HG03095 (cell line): ENCODE measurements at regions not wholly inside any gene's neighbourhood (a gene's known extent, or its start where the extent isn't known, plus 50 kb on each side); places are given as distances from the start of the nearest gene placed in this dataset.

Experiments used
- ATAC-seq: cut with Tn5 transposase; IDR thresholded peaks from one replicate; pipeline ENCODE4 v1.9.1; 2021; ENCODE audit warnings: moderate library complexity; ENCODE audit not compliant: unreplicated experiment

DNA sequence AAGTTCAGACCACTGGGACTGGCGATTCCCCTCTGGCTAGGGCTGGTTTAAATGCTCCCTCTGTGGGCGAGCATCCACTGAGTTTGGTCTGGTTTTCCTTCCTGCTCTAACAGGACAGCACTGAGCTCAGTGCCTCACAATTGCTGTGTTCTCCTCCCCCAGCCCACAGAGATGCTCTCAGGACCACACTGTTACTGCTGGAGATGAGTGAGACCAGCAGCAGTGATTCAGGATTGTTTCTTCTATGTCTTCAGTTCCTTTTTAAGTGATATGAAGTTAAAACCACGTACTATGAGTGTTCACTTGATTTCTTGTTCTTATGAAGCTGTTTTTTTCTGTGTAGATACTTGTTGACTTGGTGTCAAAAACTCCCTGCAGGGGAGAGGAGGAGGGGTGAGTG, 180.4 kb upstream of the COL8A1 start:
- ATAC-seq, result no peak

DNA sequence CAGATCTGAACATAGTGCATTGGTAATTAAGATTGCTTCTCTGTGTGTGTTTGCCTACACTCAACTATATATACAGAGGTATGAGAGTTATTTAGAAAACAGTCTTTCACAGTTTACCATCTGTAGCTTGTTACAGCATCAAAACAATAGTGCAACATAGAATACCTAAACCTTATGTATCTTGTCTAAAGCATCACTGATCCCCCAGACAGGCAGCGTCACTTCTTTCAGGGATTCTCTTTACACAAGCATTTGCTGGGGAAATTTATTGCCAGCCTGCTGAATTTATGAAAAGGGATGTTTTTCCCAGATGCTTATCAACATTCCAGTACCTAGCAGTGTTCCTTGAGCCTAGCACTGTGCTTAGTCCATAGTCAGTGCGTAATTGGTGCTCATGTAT, 195.8 kb upstream of the COL8A1 start:
- no peak for ATAC-seq

DNA sequence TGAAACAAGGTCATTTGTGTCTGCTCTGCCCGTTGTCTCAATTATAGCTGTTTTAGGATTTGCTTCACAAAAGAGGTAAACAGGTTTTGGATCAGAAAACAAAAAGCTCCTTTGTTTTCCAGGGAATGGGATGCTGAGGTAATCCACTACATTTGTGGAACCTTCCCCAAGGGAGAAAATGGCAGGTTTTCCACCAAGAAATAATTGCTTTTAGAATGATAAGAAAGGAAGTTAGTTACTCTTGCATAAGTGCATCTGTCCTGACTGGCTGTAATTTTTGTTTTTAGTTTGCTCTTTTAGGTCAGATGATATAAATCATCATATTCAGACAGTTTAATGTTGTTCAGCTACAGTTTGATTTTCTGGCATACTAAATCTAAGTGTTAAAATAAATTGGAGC, 198.5 kb upstream of the COL8A1 start:
- no peak for ATAC-seq

DNA sequence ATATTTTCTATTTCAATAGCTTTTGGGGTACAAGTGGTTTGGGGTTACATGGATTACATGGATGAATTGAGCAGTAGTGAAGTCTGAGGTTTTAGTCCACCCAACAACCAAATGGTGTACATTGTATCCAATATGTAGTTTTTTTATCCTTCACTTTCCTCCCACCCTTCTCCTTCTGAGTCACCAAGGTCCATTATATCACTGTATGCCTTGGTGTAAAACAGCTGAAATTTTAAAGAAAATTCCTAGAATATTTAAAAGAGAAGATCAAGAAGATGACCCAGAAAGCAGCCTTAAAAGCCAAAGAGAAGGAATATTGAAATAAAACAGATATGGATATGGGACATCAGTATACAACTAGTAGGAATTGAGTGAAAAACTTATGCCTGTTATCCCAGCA, 204.2 kb upstream of the COL8A1 start:
- ATAC-seq, result no peak

DNA sequence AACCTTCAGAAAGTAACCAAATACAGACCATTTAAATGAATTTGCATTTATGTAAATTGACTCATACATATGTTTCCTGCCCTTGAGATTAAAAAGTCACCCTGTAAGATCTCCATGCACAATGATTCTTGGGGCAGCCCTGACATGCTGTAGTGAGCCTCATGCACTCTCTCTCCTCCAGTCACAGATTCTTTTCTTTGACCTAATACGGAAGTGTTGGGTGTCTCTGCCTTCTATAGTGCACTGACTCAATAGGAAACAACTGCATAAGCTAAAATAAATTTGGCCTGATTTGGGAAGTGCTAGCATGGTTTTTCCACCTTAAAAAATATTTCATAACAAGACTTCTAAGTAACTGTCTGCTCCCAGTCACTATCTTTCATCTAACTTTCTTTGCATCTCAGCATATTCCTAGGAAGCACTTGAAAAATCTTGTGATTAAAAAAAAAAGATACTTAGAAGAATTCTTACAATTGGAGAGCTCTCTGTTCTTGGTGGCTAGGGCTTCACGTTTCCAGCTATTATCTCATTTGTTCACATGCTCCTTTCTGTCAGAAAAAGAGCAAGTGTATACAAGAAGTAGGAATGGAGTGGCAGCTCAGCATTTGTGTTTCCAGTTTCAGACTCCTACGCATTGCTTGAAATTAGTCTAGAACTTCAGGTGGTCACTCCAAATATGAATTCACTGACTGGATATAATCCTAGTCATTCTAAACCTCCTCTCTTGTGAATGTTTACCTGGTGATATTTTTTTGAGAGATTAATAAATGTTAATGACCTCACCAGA, 207.9 kb upstream of the COL8A1 start:
- peak; percentile 66 for ATAC-seq

DNA sequence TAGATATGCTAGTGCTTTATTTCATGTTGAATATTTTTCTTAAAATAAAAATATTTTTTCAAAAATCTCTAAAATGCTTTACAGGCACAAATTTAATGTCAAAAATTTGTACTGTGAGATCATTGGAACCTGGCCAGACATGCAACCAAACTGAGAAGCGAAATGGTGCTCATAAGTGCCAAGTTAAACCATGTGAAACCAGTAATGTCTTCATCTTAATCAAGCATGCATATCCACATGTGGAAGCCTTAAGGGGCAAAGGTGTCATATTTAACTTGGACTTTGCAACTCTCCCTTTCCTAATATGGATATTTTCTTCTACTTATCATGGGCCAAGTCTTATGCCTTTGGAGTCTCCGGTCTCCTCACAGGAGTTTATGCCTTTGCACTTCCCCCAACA, 208.9 kb upstream of the COL8A1 start:
- no peak for ATAC-seq

DNA sequence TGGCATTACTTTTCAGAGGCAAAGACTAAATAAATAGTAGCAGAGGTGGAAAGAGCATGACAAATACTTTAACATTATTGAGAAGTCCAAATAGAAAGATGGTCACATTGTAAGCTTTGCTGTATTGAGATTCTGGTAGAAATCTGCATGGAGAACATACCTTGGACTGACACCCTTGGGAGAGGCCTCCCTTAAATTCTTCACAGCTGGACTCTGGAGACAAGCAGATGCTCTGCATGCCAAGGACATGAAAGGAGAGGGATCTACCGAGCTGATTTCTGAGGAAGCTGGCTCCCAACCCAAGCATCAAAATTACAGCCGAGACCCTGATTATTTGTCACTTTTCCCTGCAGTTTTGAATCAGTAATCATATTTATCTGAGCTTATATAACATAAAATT, 212.5 kb upstream of the COL8A1 start:
- no peak for ATAC-seq

DNA sequence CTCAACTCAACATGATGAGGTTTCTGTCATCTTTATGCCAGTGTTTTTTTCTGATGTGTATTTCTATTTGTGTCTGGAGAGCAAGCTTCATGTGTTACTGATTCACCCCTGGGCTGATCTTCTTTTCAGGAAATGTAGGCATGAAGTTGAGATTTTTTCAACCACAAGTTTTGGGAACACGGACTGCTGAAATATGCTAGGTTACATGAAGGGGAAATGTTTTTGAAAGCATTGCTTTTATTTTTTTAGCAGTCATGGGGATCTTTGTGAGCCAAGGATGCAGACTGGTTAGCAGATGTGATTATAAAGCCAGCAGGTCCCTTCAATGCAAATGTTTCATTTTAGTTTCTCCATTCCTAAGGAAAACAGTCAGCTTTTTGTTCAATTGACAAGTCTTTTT, 219.3 kb upstream of the COL8A1 start:
- peak; percentile 32 for ATAC-seq

DNA sequence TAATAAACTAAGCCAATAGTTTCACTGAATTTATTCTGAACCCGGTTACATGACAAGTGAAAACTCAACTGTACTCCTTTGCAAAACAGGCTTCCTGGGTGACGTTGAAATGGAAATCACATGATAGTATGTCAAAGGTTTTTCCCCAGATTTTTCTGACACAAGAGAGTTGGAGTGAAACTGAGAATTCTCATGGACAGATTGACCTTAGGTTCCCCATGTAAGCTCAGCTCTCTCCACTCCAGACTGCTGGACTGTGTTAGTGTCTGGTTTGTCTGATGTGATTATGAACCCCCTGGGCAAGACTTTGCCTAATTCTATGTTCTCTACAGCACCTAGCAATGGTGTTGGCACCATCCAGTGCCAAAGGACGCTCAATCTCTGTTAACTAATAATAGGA, 219.7 kb upstream of the COL8A1 start:
- ATAC-seq, result peak; percentile 79

DNA sequence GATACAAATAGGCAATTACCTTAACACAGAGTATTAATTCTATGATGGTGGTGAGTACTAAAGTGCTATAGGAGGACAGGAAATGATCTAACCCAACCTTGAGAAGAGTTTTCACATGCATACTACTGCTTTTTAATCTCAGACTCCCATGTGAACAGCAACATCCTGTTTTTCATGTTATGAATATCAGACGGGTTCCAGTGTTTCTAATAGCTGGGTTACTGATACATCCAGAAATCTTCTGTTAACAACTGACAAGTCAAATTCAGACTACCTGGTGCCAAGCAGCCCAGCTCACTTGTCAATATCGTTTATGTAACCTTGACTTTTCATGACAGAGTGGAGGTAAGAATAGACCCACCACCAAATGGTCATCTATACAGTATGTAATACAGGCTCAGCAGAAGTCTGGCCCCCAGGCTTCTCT, 220.2 kb upstream of the COL8A1 start:
- peak; percentile 60 for ATAC-seq

DNA sequence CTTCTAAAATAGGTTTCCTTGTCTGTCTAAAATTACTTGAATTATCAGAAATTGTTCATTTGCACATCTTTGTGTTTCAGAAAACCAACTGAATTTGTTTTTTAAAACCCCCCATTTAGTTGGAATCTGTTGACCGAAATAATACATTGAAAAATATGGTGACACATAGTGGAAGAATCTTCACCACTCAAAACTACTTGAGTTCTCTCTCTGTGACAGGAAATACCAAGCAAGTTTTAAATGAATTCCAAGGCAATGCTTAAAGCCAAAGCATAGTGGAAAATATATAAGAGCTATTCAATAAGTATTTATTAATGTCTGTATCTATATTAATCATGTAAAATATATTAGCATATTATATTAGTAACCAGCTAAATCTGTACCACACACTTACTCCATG, 224.9 kb upstream of the COL8A1 start:
- no peak for ATAC-seq

DNA sequence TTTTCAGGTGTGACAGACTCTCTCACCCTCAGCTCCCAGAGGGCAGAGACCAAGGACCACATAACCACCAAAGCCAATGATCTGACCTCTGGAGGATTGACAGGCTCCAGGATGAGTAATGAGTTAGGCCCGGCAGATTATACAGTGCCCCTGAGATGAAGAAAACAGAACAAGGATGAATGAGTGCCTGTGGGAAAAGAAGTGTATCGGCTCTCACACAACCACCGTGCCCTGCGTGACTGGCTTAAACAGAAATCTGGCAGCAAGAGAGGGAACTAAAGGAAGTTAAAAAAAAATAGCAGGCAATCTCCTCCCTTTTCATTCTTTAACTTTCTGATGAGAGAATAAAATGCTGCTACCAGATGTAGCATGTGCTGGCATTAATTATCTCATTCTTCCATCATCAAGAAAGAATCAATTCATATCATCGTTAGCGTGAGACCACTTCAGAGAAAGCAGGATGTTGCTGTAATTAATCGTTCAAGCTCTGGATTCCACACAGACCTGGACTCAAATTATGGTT, 227.5 kb upstream of the COL8A1 start:
- peak; percentile 56 for ATAC-seq

DNA sequence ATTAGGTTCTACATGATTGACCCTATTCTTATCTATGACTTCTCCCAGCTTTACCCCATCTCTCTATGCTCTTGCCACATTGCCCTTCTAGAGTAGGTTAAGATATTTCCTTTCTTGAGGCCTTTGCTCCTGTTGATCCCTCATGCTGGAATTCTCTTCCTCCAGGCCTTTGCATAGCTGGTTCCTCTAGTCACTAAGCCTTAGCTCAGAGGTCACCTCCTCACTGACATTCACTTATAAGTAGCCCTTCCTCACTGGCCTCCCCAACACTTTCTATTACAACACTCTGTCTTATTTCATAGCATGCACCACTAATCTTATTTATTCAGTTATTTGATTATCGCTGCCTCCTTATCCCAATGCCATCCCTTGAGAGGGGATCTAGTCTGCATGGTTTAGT, 228.4 kb upstream of the COL8A1 start:
- no peak for ATAC-seq

DNA sequence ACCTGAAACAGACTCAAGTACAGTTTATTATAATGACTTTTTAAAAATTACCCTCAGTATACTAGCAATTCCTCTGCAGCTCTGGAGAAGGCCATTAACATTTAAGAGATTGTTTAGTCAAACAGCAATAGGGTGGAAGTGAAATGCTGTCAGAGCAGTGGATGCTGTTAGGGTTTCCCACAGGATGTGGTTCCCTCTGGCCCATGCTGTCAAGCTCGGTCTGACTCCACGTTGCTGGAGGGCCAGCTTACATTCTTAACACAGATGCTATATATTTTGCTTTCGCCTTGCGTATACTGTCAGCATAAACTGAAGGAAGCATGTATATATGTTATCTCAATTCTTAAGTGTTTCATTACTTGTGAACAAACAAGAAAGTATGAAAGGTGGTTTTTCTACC, 231.1 kb upstream of the COL8A1 start:
- ATAC-seq, result no peak

DNA sequence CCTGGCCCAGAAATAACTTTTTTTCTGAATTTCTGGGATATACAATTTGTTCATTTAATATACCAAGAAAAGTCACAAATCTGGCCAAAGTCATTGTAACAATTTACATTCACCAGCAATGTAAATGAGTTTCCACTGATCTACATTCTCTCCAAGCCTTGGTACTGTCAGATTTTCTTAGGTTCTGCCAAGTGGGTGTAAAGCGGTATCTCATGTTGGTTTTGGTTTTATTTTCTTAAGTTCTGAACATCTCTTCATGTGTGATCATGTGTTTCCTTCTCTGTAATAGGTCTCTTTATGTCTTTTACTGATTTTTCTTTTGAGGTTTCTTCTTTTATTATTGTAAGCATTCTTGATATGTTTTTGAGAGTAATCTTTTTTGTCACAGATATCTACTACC, 235.6 kb upstream of the COL8A1 start:
- no peak for ATAC-seq

DNA sequence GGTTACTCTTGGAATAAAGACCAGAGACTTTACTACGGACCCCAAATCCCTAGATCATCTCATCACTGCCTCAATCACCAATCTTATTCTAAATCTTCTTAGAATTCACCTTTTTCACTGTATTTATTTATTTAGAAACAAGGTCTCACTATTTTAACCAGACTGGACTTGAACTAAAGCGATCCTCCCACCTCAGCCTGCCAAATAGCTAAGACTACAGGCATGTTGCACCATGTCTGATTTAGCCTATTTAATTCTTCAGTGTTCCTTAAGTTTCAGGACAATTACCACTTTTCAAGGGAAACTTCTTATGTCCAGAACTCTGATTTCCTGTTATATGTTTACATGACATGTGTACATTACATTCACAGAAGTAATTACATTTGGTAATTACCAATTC, 238.0 kb upstream of the COL8A1 start:
- no peak for ATAC-seq

DNA sequence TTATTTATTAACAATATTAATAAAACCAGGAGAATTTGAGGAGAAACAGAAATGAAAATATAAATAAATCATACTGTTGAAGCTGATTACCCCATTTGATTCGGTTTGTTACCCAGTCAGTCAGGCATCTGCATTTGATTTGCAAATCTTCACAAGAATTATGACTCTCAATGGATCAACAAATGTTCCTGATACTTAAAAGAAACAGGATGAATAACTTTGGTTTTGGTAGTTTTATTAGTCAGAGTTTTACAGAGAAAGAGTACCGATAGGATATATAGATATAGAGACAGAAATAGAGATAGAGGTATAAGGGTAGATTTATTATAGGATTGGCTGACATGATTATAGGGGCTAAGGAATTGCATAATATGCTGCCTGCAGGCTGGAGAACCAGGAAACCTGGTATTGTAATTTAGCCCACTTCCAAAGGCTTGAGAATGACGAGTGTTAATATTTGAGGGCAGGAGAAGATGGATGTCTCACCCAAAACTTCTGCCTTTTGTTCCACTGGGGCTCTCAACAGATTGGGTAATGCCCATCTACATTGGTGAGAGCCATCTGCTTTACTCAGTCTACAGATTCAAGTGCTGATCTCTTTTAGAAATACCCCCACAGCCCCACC, 241.6 kb upstream of the COL8A1 start:
- ATAC-seq, result no peak

DNA sequence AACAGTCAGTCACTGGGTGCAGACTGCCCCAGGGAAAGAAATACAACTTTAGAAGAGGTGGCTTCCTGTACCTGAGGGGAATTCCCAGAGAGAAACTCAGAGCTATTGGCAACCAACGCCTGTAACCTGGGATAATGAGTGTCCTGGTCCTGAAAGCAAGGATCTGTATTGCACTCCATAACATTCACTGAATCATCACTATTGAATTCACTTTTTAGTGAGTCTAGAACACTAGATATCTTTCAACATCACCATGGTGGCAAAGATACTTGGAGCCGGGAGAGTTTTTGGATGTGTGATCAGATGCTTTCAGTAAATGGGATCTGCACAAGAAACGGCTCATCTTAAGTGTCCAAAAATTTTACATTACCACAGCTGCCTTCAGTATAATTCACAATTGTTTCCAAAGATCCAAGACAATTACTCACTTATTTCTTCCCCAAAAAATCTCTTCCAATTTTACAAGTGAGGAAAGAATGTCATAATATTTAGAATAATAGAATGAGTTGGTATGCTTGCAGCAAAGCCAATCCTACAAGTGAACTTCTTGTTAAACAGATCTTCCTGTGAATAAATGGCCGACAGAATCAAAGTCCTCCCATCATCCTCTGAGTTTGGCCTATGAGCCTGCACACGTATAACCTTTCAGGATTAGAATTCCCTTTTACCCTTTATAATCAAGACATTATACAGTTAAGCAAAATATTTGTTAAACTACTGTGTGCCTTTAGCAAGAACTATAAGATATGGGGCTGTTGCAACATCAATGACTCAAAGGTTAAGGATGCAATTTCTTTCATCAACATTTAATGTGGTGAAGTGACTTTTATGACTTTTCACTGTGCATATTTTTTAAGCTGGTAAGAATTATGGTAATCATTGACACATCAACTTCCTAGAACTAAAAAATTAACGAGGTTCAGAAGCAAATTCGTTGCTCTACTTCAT, 243.3 kb upstream of the COL8A1 start:
- no peak for ATAC-seq

DNA sequence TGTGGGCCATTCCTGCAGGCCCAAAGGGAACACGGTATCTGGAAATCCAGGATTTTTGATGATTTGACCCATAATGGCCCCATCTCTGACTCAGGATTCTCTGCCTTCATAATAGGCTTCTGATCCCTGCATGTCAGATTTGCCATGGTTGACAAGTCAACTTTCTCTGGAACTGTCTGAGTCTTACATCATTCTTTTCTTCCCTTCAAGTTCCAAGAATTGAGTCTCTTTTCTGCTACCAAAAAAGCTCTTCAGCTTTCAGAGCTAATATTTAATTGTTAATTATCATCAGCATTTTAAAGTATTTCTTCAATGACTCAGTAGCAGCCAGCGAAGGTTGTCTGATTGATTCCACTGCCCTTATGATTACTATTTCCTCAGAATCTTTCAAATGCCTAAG, 244.4 kb upstream of the COL8A1 start:
- ATAC-seq, result no peak

DNA sequence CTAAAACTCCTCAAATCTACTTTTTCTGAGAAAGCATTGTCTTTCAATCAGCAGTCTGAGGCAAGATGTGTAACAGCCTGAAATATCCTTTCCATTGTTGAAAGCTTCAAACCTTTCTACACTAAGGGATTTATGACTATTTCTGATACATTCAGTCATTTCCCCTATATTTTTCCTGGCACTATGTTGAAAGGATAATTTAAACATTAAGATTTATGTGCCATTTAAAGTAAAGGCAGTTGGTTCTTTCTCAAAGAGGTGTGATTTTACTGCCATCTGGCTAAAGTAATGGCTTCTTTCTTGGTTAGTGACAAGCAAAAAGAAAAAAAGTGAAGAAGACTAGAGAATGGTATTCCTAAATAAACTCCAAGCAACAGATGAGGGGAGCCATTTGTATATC, 249.6 kb upstream of the COL8A1 start:
- ATAC-seq, result no peak

DNA sequence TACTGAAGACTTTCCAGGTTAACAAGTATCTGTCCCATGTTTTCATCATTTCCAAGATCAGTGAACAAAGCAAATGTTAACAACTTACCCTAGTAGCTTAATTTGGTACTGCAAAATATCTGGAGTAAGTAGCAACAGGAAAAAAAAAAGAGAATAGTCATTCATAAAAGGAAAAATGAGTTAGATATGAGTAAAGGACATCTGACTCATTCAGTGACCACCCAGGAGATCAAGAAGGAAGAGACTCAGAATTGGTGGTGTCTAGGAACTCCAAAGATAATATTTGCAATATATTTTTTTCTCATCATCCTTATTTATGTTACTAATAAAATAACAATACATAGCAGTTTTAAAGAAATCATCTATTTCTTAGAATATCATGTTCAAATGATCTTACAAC, 253.8 kb upstream of the COL8A1 start:
- ATAC-seq, result no peak
